Small intestine (tissue), 7 donors: ENCODE measurements at regions not wholly inside any gene's neighbourhood (a gene's known extent, or its start where the extent isn't known, plus 50 kb on each side); places are given as distances from the start of the nearest gene placed in this dataset.

Experiments
- DNase-seq, 2 donors: peaks; one replicate each; pipeline versions ENCODE4 v3.0.0 to v3.0.0-alpha.2; 2013
- FAIRE-seq: peaks from 2 replicates; lab custom pipeline; 2012; peaks lifted over from hg19 to GRCh38; lab: Jason Lieb, UNC
- H3K27ac ChIP-seq, 3 donors: one replicate each; pipeline ENCODE4 v1.5.1; 2013; ENCODE audit warnings: low read length in 2 of 3, mild to moderate bottlenecking in 2 of 3, control low read depth in 1 of 3, inconsistent platforms in 1 of 3, low read depth in 1 of 3, moderate library complexity in 1 of 3
- H3K27me3 ChIP-seq, 3 donors: one replicate each; pipeline ENCODE4 v1.6.1; 2013; ENCODE audit warnings: low read length in 3 of 3, inconsistent platforms in 1 of 3; ENCODE audit not compliant: control insufficient read depth in 3 of 3, insufficient read depth in 3 of 3
- H3K36me3 ChIP-seq, 3 donors: one replicate each; pipeline ENCODE4 v1.6.1; 2013; ENCODE audit warnings: low read length in 3 of 3, inconsistent platforms in 1 of 3, low read depth in 1 of 3, mild to moderate bottlenecking in 1 of 3, moderate library complexity in 1 of 3; ENCODE audit not compliant: control insufficient read depth in 3 of 3, insufficient read depth in 2 of 3
- H3K4me1 ChIP-seq, 3 donors: one replicate each; pipeline ENCODE4 v1.6.1; 2013; ENCODE audit warnings: low read length in 2 of 3, inconsistent platforms in 1 of 3, low read depth in 1 of 3, mild to moderate bottlenecking in 1 of 3, moderate library complexity in 1 of 3; ENCODE audit not compliant: control insufficient read depth in 3 of 3, insufficient read depth in 2 of 3
- H3K4me3 ChIP-seq, 3 donors: one replicate each; pipeline ENCODE4 v1.5.1; 2013; ENCODE audit warnings: low read length in 3 of 3, control low read depth in 1 of 3, inconsistent platforms in 1 of 3, low read depth in 1 of 3, mild to moderate bottlenecking in 1 of 3, moderate library complexity in 1 of 3
- H3K9me3 ChIP-seq, 2 donors: one replicate each; pipeline ENCODE4 v1.6.1; 2013; ENCODE audit warnings: low read depth in 1 of 2, low read length in 1 of 2; ENCODE audit not compliant: control insufficient read depth in 2 of 2, insufficient read depth in 1 of 2
- WGBS, 3 donors: extraction: QIAGEN DNeasy Blood & Tissue Kit; methylation state at CpG; one replicate each; pipeline ENCODE4 v1.1.7; 2013; 5-methylcytosine and 5-hydroxymethylcytosine counted together
- donor health status: healthy with polysubstance abuse.
- donor health status: control.
- donor health status: control.
- donor health status: Bipolar disorder and iron deficiency.
- donor health status: healthy.

DNA sequence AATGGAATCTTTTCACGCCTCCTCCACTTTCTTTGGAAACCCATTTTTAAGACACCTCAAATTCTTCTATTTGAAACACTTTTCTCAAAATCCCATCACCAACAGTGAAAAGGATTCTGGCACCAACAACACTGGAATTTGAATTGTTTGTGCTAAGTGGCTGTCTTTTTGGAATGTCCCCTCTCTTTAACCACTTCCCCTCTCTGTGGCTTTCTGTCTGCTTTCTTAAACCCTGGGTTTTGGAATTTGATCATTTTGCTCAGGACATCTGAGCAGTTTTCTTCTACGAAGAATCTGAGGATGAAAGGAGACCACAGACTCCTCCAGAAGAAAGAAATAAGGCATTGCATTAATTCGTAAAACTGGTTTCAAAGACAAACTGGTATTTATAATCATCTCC, 89.0 kb downstream of the MXRA5 start:
- H3K9me3 ChIP-seq = no peaks in the 10 kb centered on the region
- no peak overlapping the region for H3K27ac ChIP-seq
- no peak overlapping the region for H3K4me3 ChIP-seq
- DNase-seq (no peak), FAIRE-seq (no peak)
- WGBS, 3 donors = 69 to 79% (median 72%) methylated on average over 3 of the region's 3 CpGs
- no peaks in the 10 kb centered on the region for H3K27me3 ChIP-seq
- H3K36me3 ChIP-seq = no peaks in the 10 kb centered on the region
- H3K4me1 ChIP-seq = no peaks in the 10 kb centered on the region

- DNase-seq = no peak
- no peak overlapping the region for H3K4me3 ChIP-seq
- no peaks in the 10 kb centered on the region for H3K4me1 ChIP-seq
- no peaks in the 10 kb centered on the region for H3K27me3 ChIP-seq
- no peak overlapping the region for H3K27ac ChIP-seq
- H3K36me3 ChIP-seq = no peaks in the 10 kb centered on the region
- H3K9me3 ChIP-seq = no peaks in the 10 kb centered on the region
- WGBS, 3 donors = 75 to 79% (median 76%) methylated on average over 3 of the region's 3 CpGs
- FAIRE-seq = no peak
These were observed 89.6 kb downstream of the MXRA5 start for GRCh38 chrX:3256868-3257267.

DNA sequence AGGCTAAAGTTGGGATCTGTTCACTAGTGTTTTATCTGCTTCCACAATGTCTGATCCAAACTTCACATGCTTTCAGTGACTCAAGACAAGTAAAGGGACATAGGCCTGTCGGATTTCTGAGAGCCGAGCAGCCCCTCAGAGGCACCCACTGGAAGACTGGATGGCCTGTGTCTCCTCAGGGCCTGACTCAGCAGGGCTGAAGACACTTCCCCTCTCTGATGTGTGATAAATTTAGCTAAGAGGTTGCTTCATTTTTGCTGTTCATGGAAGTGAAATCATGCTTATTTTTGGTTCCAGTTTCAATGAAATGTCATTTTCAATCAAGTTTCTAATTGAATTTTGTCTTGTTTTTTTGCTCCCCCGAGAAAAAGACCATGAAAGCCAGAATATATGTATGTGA, 93.7 kb downstream of the MXRA5 start:
- no peaks in the 10 kb centered on the region for H3K27me3 ChIP-seq
- DNase-seq = no peak
- H3K4me1 ChIP-seq = no peaks in the 10 kb centered on the region
- peak; percentile 10 for FAIRE-seq
- no peaks in the 10 kb centered on the region for H3K9me3 ChIP-seq
- H3K27ac ChIP-seq = no peak overlapping the region
- H3K36me3 ChIP-seq = no peaks in the 10 kb centered on the region
- no peak overlapping the region for H3K4me3 ChIP-seq
- WGBS, 3 donors = 70 to 79% (median 72%) methylated on average over 3 of the region's 3 CpGs

- Histone ChIP-seq H3K4me3 (no peak overlapping the region), H3K36me3 (no peaks in the 10 kb centered on the region), H3K27me3 (no peaks in the 10 kb centered on the region), H3K27ac (no peak overlapping the region), H3K9me3 (no peaks in the 10 kb centered on the region), H3K4me1 (no peaks in the 10 kb centered on the region)
- FAIRE-seq (no peak), DNase-seq (no peak)
- WGBS, 3 donors = 46 to 58% (median 50%) methylated on average over 2 of the region's 2 CpGs
These were observed 95.5 kb downstream of the MXRA5 start for GRCh38 chrX:3250966-3251365.

DNA sequence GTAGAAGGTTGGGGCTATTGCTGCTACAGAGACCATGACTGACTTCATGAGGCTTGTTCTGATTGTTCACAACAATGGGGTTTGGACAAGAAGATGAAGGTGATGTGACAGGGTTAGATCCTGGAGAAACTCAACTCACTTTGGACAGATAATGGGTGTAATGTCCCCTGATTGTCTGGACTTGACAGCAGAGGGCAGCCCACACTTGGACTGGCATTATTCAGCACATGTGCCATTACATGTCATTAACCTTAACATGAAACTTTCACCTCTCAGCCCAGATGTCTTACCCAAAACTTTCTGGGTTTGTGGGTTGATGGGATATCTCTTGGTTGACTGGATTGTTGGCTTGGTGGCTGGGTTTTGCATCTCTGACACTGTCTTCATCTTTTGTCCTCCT, 101.5 kb downstream of the MXRA5 start:
- Histone ChIP-seq H3K4me3 (no peak overlapping the region), H3K36me3 (no peaks in the 10 kb centered on the region), H3K4me1 (no peaks in the 10 kb centered on the region), H3K27ac (no peak overlapping the region), H3K9me3 (no peaks in the 10 kb centered on the region), H3K27me3 (no peaks in the 10 kb centered on the region)
- FAIRE-seq = no peak
- DNase-seq = peak in 1 of 2 donors; percentile 2

- Histone ChIP-seq H3K4me3 (no peak overlapping the region), H3K9me3 (no peaks in the 10 kb centered on the region), H3K4me1 (no peaks in the 10 kb centered on the region), H3K36me3 (no peaks in the 10 kb centered on the region), H3K27me3 (no peaks in the 10 kb centered on the region), H3K27ac (no peak overlapping the region)
- WGBS, 3 donors = 47 to 66% (median 56%) methylated on average over 7 of the region's 7 CpGs
- no peak for FAIRE-seq
- no peak for DNase-seq
These were observed 102.2 kb downstream of the MXRA5 start for GRCh38 chrX:3244203-3244743.

DNA sequence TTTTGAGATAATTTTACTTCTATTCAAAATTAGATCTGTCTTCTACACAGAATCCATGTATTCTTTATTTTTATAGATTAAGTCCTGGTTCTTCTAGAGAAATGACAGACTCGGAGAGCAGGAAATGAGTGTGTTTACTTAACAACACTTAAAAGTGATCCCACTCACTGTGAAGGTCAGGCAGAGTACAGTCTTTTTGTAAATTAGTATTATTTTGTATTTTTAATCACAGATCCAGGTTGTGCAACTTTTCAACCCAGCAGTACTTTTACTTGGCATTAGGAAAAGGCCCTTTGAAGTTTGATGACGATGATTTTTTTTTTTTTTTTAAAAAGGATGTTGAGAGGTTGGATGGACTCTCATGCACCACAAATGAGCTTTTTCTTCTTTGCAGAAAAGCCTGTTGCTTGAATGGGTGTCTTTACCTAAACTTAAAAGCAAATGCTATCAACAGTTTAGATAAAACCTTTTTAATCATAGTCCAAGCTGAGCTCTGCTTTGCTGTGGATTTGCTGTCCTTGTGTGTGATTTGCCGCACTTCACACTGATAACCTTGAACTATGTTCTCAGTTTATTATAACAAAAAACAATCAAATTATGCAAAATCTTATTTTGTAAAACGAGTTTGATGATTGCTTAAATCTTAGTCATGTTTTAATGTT, 114.1 kb downstream of the MXRA5 start:
- no peak for DNase-seq
- H3K27me3 ChIP-seq = no peaks in the 10 kb centered on the region
- no peak overlapping the region for H3K4me3 ChIP-seq
- no peaks in the 10 kb centered on the region for H3K4me1 ChIP-seq
- H3K9me3 ChIP-seq = no peaks in the 10 kb centered on the region
- WGBS, 3 donors = 36 to 48% (median 37%) methylated on average over 4 of the region's 4 CpGs
- no peak overlapping the region for H3K27ac ChIP-seq
- H3K36me3 ChIP-seq = no peaks in the 10 kb centered on the region
- no peak for FAIRE-seq

DNA sequence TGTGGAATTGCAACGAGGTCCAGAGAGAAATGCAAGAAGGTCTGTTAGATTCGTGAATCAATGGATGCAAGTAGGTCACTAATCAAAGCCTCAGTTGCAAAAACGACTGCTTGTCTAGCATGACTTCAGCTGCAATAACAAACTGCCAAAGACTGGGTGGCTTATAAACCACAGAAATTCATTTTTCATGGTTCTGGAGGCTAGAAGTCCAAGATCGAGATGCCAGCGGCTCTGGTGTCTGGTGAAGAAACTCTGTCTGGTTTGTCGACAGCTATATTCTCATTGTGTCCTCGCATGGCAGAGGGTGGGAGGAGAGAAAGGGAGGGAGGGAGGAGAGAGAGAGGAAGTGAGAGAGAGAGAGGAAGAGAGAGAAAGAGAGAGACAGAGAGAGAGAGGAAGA, 114.7 kb downstream of the MXRA5 start:
- H3K36me3 ChIP-seq = no peaks in the 10 kb centered on the region
- FAIRE-seq = no peak
- DNase-seq = no peak
- no peak overlapping the region for H3K27ac ChIP-seq
- H3K9me3 ChIP-seq = no peaks in the 10 kb centered on the region
- 56 to 66% (median 61%) methylated on average over 7 of the region's 7 CpGs for WGBS, 3 donors
- no peak overlapping the region for H3K4me3 ChIP-seq
- no peaks in the 10 kb centered on the region for H3K27me3 ChIP-seq
- H3K4me1 ChIP-seq = no peaks in the 10 kb centered on the region

GRCh38 chrX:3230496-3230895, 116.0 kb downstream of the MXRA5 start:
- Histone ChIP-seq H3K36me3 (no peaks in the 10 kb centered on the region), H3K4me1 (no peaks in the 10 kb centered on the region), H3K9me3 (no peaks in the 10 kb centered on the region), H3K4me3 (no peak overlapping the region), H3K27me3 (no peaks in the 10 kb centered on the region), H3K27ac (no peak overlapping the region)
- no peak for FAIRE-seq
- DNase-seq = no peak
- 55 to 73% (median 68%) methylated on average over 2 of the region's 2 CpGs for WGBS, 3 donors
